ENCODE measurements at regions not wholly inside any gene's neighbourhood (a gene's known extent, or its start where the extent isn't known, plus 50 kb on each side); places are given as distances from the start of the nearest gene placed in this dataset.

GRCh38 chr21:43271452-43272020 is 102.7 kb downstream of the CRYAA start:
- DNase-seq = no peak

DNA sequence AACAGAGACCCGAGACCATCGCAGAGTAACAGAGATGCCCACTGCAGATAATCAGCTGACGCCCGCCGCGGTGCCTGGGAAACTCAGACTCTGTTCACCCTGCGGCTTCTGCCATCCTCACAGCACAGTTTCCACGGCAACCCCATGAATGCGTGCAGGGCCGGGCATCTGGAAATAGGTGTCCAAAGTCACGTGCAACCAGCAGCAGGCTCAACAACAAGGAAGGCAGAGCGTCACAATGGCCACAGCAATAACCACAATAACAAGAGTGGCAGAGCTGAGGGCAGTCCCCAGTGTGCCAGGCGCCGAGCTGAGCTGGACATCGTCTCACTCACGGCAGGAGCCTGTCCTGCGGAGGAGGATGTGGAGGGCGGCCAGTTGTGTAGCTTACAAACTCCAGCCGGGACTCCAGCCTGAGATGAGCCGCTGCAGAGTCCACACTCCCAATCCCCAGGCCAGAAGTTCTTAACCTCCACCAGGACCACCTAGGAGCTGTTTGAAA is 102.0 kb downstream of the CRYAA start:
- DNase-seq = no peak

- no peak for DNase-seq
Observed at GRCh38 chr21:43269957-43270705, 101.3 kb downstream of the CRYAA start.

- no peak for DNase-seq
Observed at GRCh38 chr21:43269440-43269839, 100.6 kb downstream of the CRYAA start.

GRCh38 chr21:43268804-43269186 is 100.0 kb downstream of the CRYAA start:
- DNase-seq = no peak

GRCh38 chr21:43268086-43268803 is 99.4 kb downstream of the CRYAA start:
- no peak for DNase-seq

DNA sequence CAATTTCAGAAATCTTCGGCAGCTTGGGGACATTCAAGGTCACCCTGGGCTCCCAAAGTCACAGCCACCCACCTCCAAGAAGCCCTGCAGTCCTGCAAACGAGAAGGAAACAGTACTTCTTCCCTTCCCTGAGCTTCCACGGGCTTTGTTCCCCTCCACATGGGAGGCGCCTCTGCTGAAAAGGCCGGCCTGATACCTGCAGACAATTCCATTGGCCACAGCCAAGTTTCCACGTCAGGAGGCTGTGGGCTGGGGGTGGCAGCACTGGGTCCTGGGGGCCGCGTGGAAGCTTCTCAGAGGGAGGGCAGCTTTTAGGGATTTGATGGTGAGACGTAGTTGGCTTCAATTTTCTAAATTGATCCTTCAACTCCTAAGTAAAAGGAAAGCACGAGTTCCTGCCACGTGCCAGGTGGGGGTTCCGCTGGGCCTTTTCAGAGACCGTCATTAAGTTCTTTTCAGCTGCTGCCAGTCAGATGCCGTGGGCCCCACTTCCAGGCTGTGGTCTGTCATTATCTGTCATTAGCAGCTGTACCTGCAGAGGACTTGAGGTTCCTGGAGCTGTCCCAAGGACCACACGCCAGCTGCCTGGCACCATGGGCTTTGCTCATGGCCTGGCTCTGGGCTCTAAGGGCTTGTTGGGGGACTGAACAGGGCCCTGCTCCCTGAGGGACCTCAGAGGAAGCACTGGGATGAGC is 98.7 kb downstream of the CRYAA start:
- DNase-seq = no peak

- DNase-seq = no peak
Observed at GRCh38 chr21:43266534-43266933, 97.7 kb downstream of the CRYAA start.

DNA sequence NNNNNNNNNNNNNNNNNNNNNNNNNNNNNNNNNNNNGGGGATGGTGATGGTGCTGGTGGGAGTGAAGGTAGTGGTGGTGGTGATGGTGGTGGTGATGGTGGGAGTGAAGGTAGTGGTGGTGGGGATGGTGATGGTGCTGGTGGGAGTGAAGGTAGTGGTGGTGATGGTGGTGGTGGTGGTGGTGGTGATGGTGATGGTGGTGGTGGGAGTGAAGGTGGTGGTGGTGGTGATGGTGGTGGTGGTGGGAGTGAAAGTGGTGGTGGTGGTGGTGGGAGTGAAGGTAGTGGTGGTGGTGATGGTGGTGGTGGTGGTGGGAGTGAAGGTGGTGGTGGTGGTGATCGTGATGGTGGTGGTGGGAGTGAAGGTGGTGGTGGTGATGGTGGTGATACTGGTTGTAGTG is 93.6 kb downstream of the CRYAA start:
- DNase-seq = no peak
